SK-N-SH treated with all-trans-retinoic acid at 6 μM for 48 hours (cell line): ENCODE measurements at regions not wholly inside any gene's neighbourhood (a gene's known extent, or its start where the extent isn't known, plus 50 kb on each side); places are given as distances from the start of the nearest gene placed in this dataset.

Source experiments
- ATAC-seq: fragments of 200-7000 bp; cut with Tn5 transposase; 3 replicates; pipeline ENCODE4 v1.9.1; 2020; ENCODE audit warnings: mild to moderate bottlenecking, moderate library complexity
- ARNTL ChIP-seq: fragments of 450-650 bp; formaldehyde crosslinking; IDR thresholded peaks from 2 replicates; pipeline ENCODE4 v1.5.0; 2020; ENCODE audit warnings: low read depth, mild to moderate bottlenecking, moderate library complexity, borderline replicate concordance
- BACH2 ChIP-seq: fragments of 250-450 bp; sonication (Bioruptor Pico); IDR thresholded peaks from 2 replicates; pipeline ENCODE4 v1.9.0; 2021; ENCODE audit warnings: mild to moderate bottlenecking, borderline replicate concordance
- CREB5 ChIP-seq: fragments of 250-450 bp; sonication (Bioruptor Pico); IDR thresholded peaks from 2 replicates; pipeline ENCODE4 v1.5.1; 2020; ENCODE audit warnings: low read depth, mild to moderate bottlenecking, moderate library complexity
- CSDC2 ChIP-seq: fragments of 250-450 bp; sonication (Bioruptor Pico); IDR thresholded peaks from 2 replicates; pipeline ENCODE4 v1.5.0; 2020; ENCODE audit warnings: mild to moderate bottlenecking, moderate library complexity
- CSRNP3 ChIP-seq: fragments of 250-450 bp; sonication (Bioruptor Pico); IDR thresholded peaks from 2 replicates; pipeline ENCODE4 v1.5.1; 2021; ENCODE audit warnings: mild to moderate bottlenecking, moderate library complexity
- GLIS3 ChIP-seq: fragments of 250-450 bp; sonication (Bioruptor Pico); IDR thresholded peaks from 2 replicates; pipeline ENCODE4 v1.5.0; 2020; ENCODE audit warnings: mild to moderate bottlenecking, moderate library complexity
- OSR1 ChIP-seq: fragments of 250-450 bp; sonication (Bioruptor Pico); IDR thresholded peaks from 2 replicates; pipeline ENCODE4 v1.8.0; 2022; ENCODE audit warnings: moderate library complexity, mild to moderate bottlenecking, inconsistent platforms
- PATZ1 ChIP-seq: fragments of 250-450 bp; sonication (Bioruptor Pico); IDR thresholded peaks from 2 replicates; pipeline ENCODE4 v1.8.0; 2020; ENCODE audit warnings: mild to moderate bottlenecking, moderate library complexity, borderline replicate concordance
- POU6F1 ChIP-seq: fragments of 250-450 bp; sonication (Bioruptor Pico); IDR thresholded peaks from 2 replicates; pipeline ENCODE4 v1.8.0; 2021; ENCODE audit warnings: low read depth, mild to moderate bottlenecking, moderate library complexity, borderline replicate concordance
- PPARA ChIP-seq: fragments of 250-450 bp; sonication (Bioruptor Pico); IDR thresholded peaks from 2 replicates; pipeline ENCODE4 v1.5.0; 2020; ENCODE audit warnings: mild to moderate bottlenecking, borderline replicate concordance
- SNAI2 ChIP-seq: fragments of 250-450 bp; sonication (Bioruptor Pico); IDR thresholded peaks from 2 replicates; pipeline ENCODE4 v1.5.0; 2020; ENCODE audit warnings: mild to moderate bottlenecking, moderate library complexity
- TCF4 ChIP-seq: fragments of 250-450 bp; sonication (Bioruptor Pico); IDR thresholded peaks from 2 replicates; pipeline ENCODE4 v1.8.0; 2021; ENCODE audit warnings: mild to moderate bottlenecking, moderate library complexity, borderline replicate concordance
- TOX ChIP-seq: fragments of 250-450 bp; sonication (Bioruptor Pico); IDR thresholded peaks from 2 replicates; pipeline ENCODE4 v1.8.0; 2021; ENCODE audit warnings: mild to moderate bottlenecking, moderate library complexity, borderline replicate concordance
- TSHZ2 ChIP-seq: fragments of 250-450 bp; sonication (Bioruptor Pico); IDR thresholded peaks from 2 replicates; pipeline ENCODE4 v1.5.0; 2020; ENCODE audit warnings: mild to moderate bottlenecking, moderate library complexity
- ZC3H10 ChIP-seq: fragments of 250-450 bp; sonication (Bioruptor Pico); IDR thresholded peaks from 2 replicates; pipeline ENCODE4 v1.5.1; 2021; ENCODE audit warnings: mild to moderate bottlenecking, moderate library complexity
- ZFP3 ChIP-seq: fragments of 250-450 bp; sonication (Bioruptor Pico); IDR thresholded peaks from 2 replicates; pipeline ENCODE4 v1.5.0; 2020; ENCODE audit warnings: mild to moderate bottlenecking, moderate library complexity
- ZNF565 ChIP-seq: fragments of 450-650 bp; formaldehyde crosslinking; conservative IDR thresholded peaks from 2 replicates; pipeline ENCODE4 v1.5.0; 2020; ENCODE audit warnings: low read depth, mild to moderate bottlenecking, moderate library complexity
- ZNF70 ChIP-seq: fragments of 450-650 bp; formaldehyde crosslinking; IDR thresholded peaks from 2 replicates; pipeline ENCODE4 v1.5.0; 2020; ENCODE audit warnings: mild to moderate bottlenecking, moderate library complexity
- ZNF8 ChIP-seq: fragments of 450-650 bp; formaldehyde crosslinking; IDR thresholded peaks from 2 replicates; pipeline ENCODE4 v1.5.0; 2020; ENCODE audit warnings: mild to moderate bottlenecking, moderate library complexity

GRCh38 chr2:8149985-8150539, 531.8 kb upstream of the ID2 start:
- ATAC-seq = peak; percentile 74
- no peak for TF ChIP-seq PPARA (CRISPR knock-in tag)
- TF ChIP-seq BACH2 (CRISPR knock-in tag) = no peak
- TF ChIP-seq CSRNP3 = no peak
- no peak for TF ChIP-seq ZNF70 (CRISPR knock-in tag)
- no peak for TF ChIP-seq PATZ1
- TF ChIP-seq POU6F1 = no peak
- no peak for TF ChIP-seq ZC3H10 (CRISPR knock-in tag)
- TF ChIP-seq OSR1 (CRISPR knock-in tag) = no peak
- no peak for TF ChIP-seq ARNTL (CRISPR knock-in tag)
- no peak for TF ChIP-seq TOX (CRISPR knock-in tag)
- TF ChIP-seq ZFP3 = no peak
- TF ChIP-seq TCF4 (CRISPR knock-in tag) = no peak

GRCh38 chr2:8151888-8152287, 530.0 kb upstream of the ID2 start:
- ATAC-seq = no peak
- TF ChIP-seq ZNF565 (CRISPR knock-in tag) = no peak
- TF ChIP-seq TOX (CRISPR knock-in tag) = no peak
- no peak for TF ChIP-seq GLIS3

- no peak for ATAC-seq
- TF ChIP-seq TOX (CRISPR knock-in tag) = no peak
- TF ChIP-seq POU6F1 = no peak
- no peak for TF ChIP-seq ZC3H10 (CRISPR knock-in tag)
- TF ChIP-seq CSDC2 (CRISPR knock-in tag) = no peak
- no peak for TF ChIP-seq ZFP3
- TF ChIP-seq SNAI2 (CRISPR knock-in tag) = no peak
- TF ChIP-seq ZNF8 = no peak
- no peak for TF ChIP-seq GLIS3
Measured at GRCh38 chr2:8152392-8153257, 529.2 kb upstream of the ID2 start.

- no peak for ATAC-seq
- no peak for TF ChIP-seq ZC3H10 (CRISPR knock-in tag)
- TF ChIP-seq ZNF70 (CRISPR knock-in tag) = no peak
- no peak for TF ChIP-seq BACH2 (CRISPR knock-in tag)
- no peak for TF ChIP-seq CREB5 (CRISPR knock-in tag)
- no peak for TF ChIP-seq ZNF8
- no peak for TF ChIP-seq TSHZ2 (CRISPR knock-in tag)
- TF ChIP-seq TOX (CRISPR knock-in tag) = no peak
- TF ChIP-seq OSR1 (CRISPR knock-in tag) = no peak
Measured at GRCh38 chr2:8153258-8153718, 528.6 kb upstream of the ID2 start.
